GM19240 (cell line): ENCODE measurements at regions not wholly inside any gene's neighbourhood (a gene's known extent, or its start where the extent isn't known, plus 50 kb on each side); places are given as distances from the start of the nearest gene placed in this dataset.
"Not testable (repeated sequence)": the region's sequence is repeated elsewhere in the genome, so short reads cannot be mapped to it uniquely, and the experiment has no call there.

Source experiments
- DNase-seq: peaks from one replicate; pipeline ENCODE4 v3.0.0; 2011; ENCODE audit warnings: low spot score; ENCODE audit not compliant: insufficient read length

DNA sequence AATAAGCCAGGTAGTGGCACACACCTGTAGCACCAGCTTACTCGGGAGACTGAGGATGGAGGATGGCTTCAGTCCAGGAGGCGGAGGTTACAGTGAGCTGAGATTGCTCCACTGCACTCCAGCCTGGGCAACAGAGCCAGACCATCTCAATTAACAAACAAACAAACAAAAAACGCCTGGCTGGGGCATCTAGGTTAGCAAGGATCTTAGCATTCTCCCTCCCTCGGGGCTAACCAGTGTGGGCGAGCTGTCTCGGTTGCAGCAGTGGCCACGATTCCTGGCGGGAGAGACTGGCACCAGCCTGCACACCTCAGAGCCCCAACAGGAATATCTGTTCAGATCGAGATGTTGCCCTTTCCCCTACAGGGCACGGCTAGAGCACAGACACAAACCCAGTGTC lies 91.3 kb upstream of the KCTD7 start:
- no peak for DNase-seq

GRCh38 chr7:66537876-66538275 lies 90.8 kb upstream of the KCTD7 start:
- DNase-seq, result no peak

DNA sequence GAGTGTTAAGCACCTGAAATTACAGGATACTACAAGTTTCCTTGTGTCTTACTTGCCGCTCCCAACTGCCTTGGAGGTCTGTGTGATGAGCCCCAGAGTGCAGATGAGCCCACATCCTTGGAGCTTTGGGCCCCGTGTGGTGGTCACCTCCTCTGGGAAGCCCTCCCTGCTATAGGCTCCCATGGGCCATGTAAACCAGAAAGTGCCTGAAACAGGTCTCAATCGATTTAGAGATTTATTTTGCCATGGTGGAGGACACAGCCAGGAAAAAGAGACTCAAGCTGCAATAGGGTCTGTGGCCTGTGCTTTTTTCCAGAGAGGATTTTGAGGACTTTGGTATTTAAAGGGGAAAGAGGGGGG lies 89.4 kb upstream of the KCTD7 start:
- DNase-seq, result no peak

GRCh38 chr7:66539902-66540375 lies 88.7 kb upstream of the KCTD7 start:
- no peak for DNase-seq

GRCh38 chr7:66542049-66542448 lies 86.6 kb upstream of the KCTD7 start:
- no peak for DNase-seq

- DNase-seq, result no peak
These were observed 86.0 kb upstream of the KCTD7 start for GRCh38 chr7:66542528-66543269.

DNA sequence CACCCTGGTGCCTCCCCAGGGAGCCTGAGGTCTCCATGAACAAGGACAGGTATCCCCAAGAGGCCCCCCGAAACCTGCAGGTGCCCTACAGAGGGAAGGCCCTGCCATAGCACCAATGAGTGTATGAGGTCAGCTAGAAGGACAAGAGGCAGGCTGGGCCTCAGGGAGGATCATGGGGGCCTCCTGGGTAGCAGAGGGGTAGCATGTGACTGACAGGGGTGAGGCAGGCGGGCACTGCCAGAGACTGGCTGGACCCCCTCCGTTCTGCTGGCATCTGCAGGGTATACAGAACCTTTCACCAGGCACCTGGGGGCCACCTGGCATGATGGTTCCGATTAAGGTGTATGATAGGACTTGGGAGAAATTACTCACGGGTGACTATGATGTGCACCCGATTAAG lies 79.2 kb upstream of the KCTD7 start:
- no peak for DNase-seq

- DNase-seq, result no peak
These were observed 75.7 kb upstream of the KCTD7 start for GRCh38 chr7:66553001-66553400.

GRCh38 chr7:66553675-66554074 lies 75.0 kb upstream of the KCTD7 start:
- not testable (repeated sequence) for DNase-seq

DNA sequence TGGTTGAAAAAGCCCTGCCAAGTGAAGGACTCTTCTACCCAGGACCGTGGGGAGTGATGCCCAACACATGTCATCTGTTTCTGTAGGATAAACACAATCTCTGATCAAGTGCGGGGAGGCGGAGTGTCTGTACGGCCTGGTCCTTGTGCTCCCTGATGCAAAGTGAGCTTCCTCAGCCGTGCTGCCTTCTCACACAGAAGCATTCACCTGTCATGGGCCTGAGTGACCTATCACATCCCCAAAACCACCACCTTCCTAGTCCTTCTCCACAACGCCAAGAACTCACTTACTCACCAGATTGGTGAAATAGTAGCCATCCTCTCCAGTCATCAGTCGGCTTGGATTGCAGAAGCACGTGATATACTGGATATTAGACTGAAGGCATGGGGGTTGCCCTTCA lies 74.4 kb upstream of the KCTD7 start:
- not testable (repeated sequence) for DNase-seq

GRCh38 chr7:66554842-66555430 lies 73.7 kb upstream of the KCTD7 start:
- not testable (repeated sequence) for DNase-seq

- no peak for DNase-seq
These were observed 72.5 kb upstream of the KCTD7 start for GRCh38 chr7:66556177-66556548.

DNA sequence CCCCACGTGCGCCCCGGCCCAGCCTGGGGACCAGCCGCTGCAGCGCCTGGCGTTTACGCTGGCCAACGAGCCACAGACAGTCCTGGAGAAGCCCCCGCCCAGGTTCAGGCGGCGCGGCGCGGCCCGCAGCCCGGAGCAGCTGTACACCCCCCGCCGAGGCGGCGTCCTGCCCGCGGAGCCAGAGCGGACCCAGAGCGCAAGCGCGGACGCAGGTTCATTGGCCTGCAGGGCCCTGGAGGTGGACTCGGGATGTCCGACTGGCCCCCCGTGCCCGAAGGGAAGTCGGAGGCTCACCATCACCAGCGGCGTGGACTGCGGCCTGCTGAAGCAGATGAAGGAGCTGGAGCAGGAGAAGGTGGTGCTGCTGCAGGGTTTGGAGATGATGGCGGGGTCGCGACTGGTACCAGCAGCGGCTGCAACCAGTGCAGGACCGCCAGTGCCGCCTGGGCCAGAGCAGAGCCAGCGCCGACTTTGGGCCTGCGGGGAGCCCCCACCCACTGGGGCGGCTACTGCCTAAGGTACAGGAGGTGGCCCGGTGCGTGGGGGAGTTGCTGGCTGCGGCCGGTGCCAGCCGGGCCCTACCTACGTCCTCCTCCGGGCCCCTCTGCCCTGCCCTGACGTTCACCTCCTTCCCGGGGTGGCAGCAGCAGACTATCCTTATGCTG lies 72.0 kb upstream of the KCTD7 start:
- no peak for DNase-seq

- peak; percentile 75 for DNase-seq
These were observed 71.2 kb upstream of the KCTD7 start for GRCh38 chr7:66557214-66558200.

- no peak for DNase-seq
These were observed 70.5 kb upstream of the KCTD7 start for GRCh38 chr7:66558201-66558641.

GRCh38 chr7:66558660-66559465 lies 69.8 kb upstream of the KCTD7 start:
- DNase-seq, result no peak

DNA sequence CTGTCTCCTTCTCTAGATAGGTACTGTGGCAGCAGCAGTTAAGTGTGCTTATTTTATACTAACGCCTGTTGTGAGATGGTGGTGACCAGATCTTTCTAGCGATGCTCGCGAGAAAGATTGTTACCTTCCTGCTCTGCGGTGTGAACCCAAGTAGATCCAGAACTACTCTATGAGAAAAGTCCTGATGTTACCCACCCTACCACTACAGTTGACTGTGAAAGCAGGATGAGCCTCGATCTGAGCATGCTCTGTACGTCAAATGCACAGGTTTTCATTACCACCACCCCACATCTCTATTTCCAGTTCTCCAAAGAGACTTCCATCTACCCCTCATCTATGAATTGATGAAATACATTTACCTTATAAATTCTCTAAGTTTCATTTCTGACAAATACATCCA lies 64.6 kb upstream of the KCTD7 start:
- no peak for DNase-seq

- DNase-seq, result not testable (repeated sequence)
These were observed 58.5 kb upstream of the KCTD7 start for GRCh38 chr7:66570179-66570578.

DNA sequence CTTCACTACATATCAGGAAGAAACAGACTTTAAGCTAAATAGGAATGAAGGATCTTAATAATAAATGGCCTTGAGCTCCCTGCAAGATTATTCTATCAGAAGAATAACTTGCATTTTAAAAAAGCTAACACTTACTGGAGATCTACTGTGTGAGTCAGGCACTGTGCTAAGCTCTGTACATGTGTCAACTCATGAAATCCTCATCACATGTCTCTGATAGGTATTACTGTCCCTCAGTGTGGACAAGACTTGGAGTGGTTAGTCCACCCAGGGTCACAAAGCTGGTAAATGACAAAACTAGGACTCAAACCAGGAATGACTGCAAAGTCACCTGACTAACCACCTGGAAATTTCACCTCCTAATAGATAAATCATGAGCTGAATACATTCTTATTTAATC lies 57.1 kb upstream of the KCTD7 start:
- no peak for DNase-seq

DNA sequence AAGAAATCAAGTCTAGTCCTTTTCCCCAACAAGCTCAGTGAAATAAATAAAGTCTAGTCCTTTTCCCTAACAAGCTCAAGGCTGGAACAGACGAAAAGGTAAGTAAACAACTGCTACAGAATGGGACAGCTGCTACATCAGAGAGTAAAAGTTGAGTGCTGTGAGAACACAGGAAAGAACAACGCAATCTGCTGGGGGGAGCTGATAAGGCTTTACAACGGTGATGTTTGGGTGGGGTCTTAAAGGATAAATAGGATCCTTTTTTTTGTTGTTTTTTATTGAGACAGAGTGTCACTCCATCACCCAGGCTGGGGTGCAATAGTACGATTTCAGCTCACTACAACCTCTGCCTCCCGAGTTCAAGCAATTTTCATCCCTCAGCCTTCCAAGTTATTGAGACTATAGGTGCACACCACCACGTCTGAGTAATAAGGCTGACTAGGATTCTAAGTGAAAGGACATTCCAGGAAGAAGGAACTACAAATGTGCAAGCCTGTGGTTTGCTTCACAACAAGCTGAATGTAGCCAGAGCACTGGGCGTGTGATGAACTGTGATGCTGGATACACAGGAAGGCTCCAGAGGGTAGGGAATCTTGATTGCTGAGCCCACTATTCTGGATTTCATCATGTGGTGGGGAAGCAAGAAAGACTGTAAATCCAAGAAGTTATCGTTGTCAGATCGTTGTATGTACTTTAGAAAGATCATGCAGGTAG lies 54.7 kb upstream of the KCTD7 start:
- not testable (repeated sequence) for DNase-seq
